IPS-15b (cell line): ENCODE measurements at regions not wholly inside any gene's neighbourhood (a gene's known extent, or its start where the extent isn't known, plus 50 kb on each side); places are given as distances from the start of the nearest gene placed in this dataset.

Source experiments
- H3K27me3 ChIP-seq: one replicate; pipeline ENCODE4 v1.6.1; 2013; ENCODE audit warnings: low read length; ENCODE audit not compliant: control insufficient read depth, insufficient read depth
- H3K36me3 ChIP-seq: one replicate; pipeline ENCODE4 v1.6.1; 2013; ENCODE audit warnings: low read length; ENCODE audit not compliant: control insufficient read depth, insufficient read depth
- H3K4me1 ChIP-seq: one replicate; pipeline ENCODE4 v1.6.1; 2013; ENCODE audit warnings: mild to moderate bottlenecking, low read length; ENCODE audit not compliant: control insufficient read depth, insufficient read depth
- H3K4me3 ChIP-seq: one replicate; pipeline ENCODE4 v1.5.1; 2013; ENCODE audit warnings: low read depth, low read length
- H3K9ac ChIP-seq: one replicate; pipeline ENCODE4 v1.6.1; 2013; ENCODE audit warnings: low read depth, mild to moderate bottlenecking, low read length
- H3K9me3 ChIP-seq: one replicate; pipeline ENCODE4 v1.6.1; 2013; ENCODE audit warnings: mild to moderate bottlenecking, low read length; ENCODE audit not compliant: control insufficient read depth, insufficient read depth

GRCh38 chr4:117434424-117434823 is 349.0 kb upstream of the TRAM1L1 start:
- no peaks in the 10 kb centered on the region for H3K4me1 ChIP-seq
- no peak overlapping the region for H3K4me3 ChIP-seq
- H3K27me3 ChIP-seq, result no peaks in the 10 kb centered on the region
- no peaks in the 10 kb centered on the region for H3K9me3 ChIP-seq
- H3K9ac ChIP-seq, result no peak overlapping the region
- no peaks in the 10 kb centered on the region for H3K36me3 ChIP-seq

GRCh38 chr4:117447925-117448324 is 362.5 kb upstream of the TRAM1L1 start:
- Histone ChIP-seq H3K36me3 (no peaks in the 10 kb centered on the region), H3K4me3 (no peak overlapping the region), H3K9ac (no peak overlapping the region), H3K9me3 (peaks cover 3% of the 10 kb centered on the region), H3K27me3 (no peaks in the 10 kb centered on the region), H3K4me1 (no peaks in the 10 kb centered on the region)

DNA sequence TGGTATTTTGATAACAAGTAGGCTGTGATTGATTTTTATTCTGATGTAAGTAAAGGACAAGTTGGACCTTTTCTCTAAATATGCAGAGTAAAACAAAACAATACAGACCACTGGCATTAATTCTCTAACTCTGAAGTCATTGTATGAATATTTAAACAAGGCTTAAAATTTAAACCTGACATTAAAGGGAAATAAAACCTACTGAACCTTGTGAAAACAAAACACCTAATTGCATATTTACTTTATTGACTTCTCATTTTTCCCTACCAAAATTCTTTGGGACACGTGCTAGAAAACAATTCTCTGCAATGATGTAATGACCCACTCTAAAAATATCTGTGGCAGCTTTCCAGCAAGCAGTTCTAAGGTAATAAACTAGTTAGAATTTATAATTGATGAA is 369.7 kb upstream of the TRAM1L1 start:
- Histone ChIP-seq H3K4me1 (no peaks in the 10 kb centered on the region), H3K36me3 (no peaks in the 10 kb centered on the region), H3K27me3 (no peaks in the 10 kb centered on the region), H3K9me3 (no peaks in the 10 kb centered on the region), H3K4me3 (no peak overlapping the region), H3K9ac (no peak overlapping the region)

DNA sequence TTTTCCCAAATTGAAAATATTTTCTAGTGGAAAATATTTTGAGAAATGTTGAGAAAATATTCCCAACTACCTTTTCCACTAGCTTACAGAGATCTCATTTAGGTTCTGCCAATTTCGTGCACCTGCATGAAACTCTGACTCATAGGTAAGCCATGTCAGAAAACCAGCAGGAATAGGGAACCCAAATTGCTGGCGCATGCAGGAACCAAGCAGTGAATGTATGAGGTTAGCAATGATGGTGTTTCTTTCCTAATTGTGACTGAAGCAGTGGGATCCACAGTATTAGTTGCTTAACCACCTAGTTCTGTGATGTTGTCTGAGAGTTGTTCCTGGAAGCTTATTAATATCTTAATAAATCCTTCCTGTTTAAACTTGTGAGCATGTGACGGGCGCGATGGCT is 381.0 kb upstream of the TRAM1L1 start:
- H3K36me3 ChIP-seq, result no peaks in the 10 kb centered on the region
- no peak overlapping the region for H3K9ac ChIP-seq
- no peaks in the 10 kb centered on the region for H3K4me1 ChIP-seq
- H3K9me3 ChIP-seq, result no peaks in the 10 kb centered on the region
- no peaks in the 10 kb centered on the region for H3K27me3 ChIP-seq
- no peak overlapping the region for H3K4me3 ChIP-seq

- Histone ChIP-seq H3K36me3 (no peaks in the 10 kb centered on the region), H3K9ac (no peak overlapping the region), H3K9me3 (no peaks in the 10 kb centered on the region), H3K4me3 (no peak overlapping the region), H3K27me3 (no peaks in the 10 kb centered on the region), H3K4me1 (no peaks in the 10 kb centered on the region)
These were observed 382.0 kb upstream of the TRAM1L1 start for GRCh38 chr4:117467404-117467803.

- H3K9me3 ChIP-seq, result no peaks in the 10 kb centered on the region
These were observed 389.6 kb upstream of the TRAM1L1 start for GRCh38 chr4:117474987-117475386.

GRCh38 chr4:117477925-117478324 is 392.5 kb upstream of the TRAM1L1 start:
- no peak overlapping the region for H3K9ac ChIP-seq
- H3K36me3 ChIP-seq, result no peaks in the 10 kb centered on the region
- H3K4me1 ChIP-seq, result no peaks in the 10 kb centered on the region
- H3K27me3 ChIP-seq, result no peaks in the 10 kb centered on the region
- H3K4me3 ChIP-seq, result no peak overlapping the region
- H3K9me3 ChIP-seq, result no peaks in the 10 kb centered on the region

More at GRCh38 chr4:117474987-117475386, 389.6 kb upstream of the TRAM1L1 start:
- Histone ChIP-seq H3K36me3 (no peaks in the 10 kb centered on the region), H3K4me3 (no peak overlapping the region), H3K4me1 (no peaks in the 10 kb centered on the region), H3K9ac (no peak overlapping the region), H3K27me3 (no peaks in the 10 kb centered on the region)

DNA sequence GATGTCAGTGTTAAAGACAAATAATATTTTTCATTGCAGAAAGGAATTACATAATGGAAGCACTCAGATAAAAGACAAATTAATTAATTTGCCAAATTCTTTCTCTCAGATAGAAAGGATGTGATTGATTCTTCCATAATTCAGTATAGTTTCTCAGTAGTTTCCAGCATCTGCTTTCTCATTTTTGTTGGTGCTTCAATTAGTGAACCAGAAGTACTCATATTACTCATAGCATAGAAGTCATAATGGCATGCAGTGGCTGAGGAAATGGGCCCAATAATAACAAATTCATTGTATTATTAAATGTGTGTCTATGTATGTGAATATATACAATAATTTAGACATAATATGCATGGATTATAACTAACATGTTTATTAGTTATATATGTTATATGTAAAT is 393.3 kb upstream of the TRAM1L1 start:
- H3K9me3 ChIP-seq, result no peaks in the 10 kb centered on the region
- no peaks in the 10 kb centered on the region for H3K4me1 ChIP-seq
- no peak overlapping the region for H3K4me3 ChIP-seq
- no peaks in the 10 kb centered on the region for H3K36me3 ChIP-seq
- H3K9ac ChIP-seq, result no peak overlapping the region
- no peaks in the 10 kb centered on the region for H3K27me3 ChIP-seq

DNA sequence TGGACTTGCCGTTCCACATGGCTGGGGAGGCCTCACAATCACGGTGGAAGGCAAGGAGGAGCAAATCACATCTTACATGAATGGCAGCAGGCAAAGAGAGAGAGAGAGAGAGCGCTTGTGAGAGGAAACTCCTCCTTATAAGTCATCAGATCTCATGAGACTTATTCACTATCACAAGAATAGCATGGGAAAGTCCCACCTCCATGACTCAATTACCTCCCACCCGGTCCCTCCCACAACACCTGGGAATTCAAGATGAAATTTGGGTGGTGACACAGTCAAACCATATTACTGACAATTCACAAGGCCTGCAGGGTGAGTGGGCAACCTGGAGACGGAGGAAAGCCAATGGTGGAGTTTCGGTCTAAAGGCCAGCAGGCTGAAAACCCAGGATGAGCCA is 394.3 kb upstream of the TRAM1L1 start:
- no peak overlapping the region for H3K4me3 ChIP-seq
- H3K9ac ChIP-seq, result no peak overlapping the region
- H3K9me3 ChIP-seq, result no peaks in the 10 kb centered on the region
- H3K36me3 ChIP-seq, result no peaks in the 10 kb centered on the region
- H3K27me3 ChIP-seq, result no peaks in the 10 kb centered on the region
- no peaks in the 10 kb centered on the region for H3K4me1 ChIP-seq

DNA sequence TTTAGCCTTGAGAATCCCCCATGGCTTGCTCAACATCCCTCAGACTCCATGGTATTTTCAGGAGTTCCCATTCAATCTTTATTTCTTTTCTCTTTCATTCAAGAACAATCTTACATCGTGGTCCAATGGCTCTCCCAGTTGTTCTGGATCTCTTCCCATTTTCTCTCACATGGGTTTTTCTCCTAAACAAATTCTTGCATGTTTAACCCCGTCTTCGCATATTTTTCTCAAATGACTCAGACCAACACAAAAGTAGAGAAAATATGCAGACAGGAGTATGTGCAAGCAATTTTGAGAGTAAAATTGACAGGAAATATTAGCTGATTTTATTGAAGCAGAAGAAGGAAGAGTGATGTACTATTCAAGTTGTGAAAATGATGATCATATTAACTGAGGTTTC is 396.4 kb upstream of the TRAM1L1 start:
- H3K9me3 ChIP-seq, result no peaks in the 10 kb centered on the region
- H3K9ac ChIP-seq, result no peak overlapping the region
- H3K36me3 ChIP-seq, result no peaks in the 10 kb centered on the region
- H3K27me3 ChIP-seq, result no peaks in the 10 kb centered on the region
- no peaks in the 10 kb centered on the region for H3K4me1 ChIP-seq
- H3K4me3 ChIP-seq, result no peak overlapping the region

DNA sequence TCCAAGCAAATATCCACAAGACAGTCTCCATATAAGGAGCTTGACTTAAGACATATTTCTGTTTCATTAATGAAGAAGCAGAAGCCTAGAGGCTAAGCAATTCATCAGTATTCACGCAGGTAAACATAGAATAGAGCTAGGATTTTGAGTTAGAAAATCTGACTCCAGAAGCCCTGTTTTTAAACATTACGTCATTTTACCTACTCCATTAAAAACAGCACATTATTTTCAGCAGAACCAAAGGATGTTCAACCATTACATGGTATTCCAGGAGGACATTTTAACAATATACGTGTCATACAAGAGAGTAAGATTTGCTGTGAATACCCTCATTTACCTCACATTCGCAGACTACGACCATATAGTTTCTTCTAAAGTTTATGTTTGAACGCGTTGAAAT is 403.3 kb upstream of the TRAM1L1 start:
- no peaks in the 10 kb centered on the region for H3K27me3 ChIP-seq
- no peak overlapping the region for H3K9ac ChIP-seq
- no peak overlapping the region for H3K4me3 ChIP-seq
- H3K4me1 ChIP-seq, result peaks cover 5% of the 10 kb centered on the region
- H3K9me3 ChIP-seq, result no peaks in the 10 kb centered on the region
- no peaks in the 10 kb centered on the region for H3K36me3 ChIP-seq

DNA sequence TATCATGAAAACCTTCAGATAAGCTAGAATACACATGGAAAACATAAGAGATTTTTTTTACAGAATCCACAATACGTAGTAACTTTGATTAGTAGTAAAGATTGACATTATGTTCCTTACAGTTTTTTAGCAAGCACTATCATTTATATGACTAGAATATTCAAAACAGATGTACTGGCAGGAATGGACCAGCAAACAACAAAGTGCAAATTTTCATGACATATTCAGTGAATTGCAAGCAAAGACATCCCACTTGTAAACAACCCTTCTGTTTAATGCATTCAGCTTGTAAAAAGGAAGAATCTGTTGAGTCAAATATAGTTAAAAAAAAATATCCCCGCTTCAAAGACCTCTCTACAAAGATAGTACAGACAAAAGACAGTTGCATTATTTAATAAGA is 403.7 kb upstream of the TRAM1L1 start:
- no peaks in the 10 kb centered on the region for H3K36me3 ChIP-seq
- no peaks in the 10 kb centered on the region for H3K27me3 ChIP-seq
- H3K9me3 ChIP-seq, result no peaks in the 10 kb centered on the region
- no peak overlapping the region for H3K4me3 ChIP-seq
- peaks cover 5% of the 10 kb centered on the region for H3K4me1 ChIP-seq
- no peak overlapping the region for H3K9ac ChIP-seq

- Histone ChIP-seq H3K4me3 (no peak overlapping the region), H3K4me1 (peaks cover 5% of the 10 kb centered on the region), H3K9me3 (no peaks in the 10 kb centered on the region), H3K9ac (no peak overlapping the region), H3K36me3 (no peaks in the 10 kb centered on the region), H3K27me3 (no peaks in the 10 kb centered on the region)
These were observed 406.1 kb upstream of the TRAM1L1 start for GRCh38 chr4:117491516-117491915.
